ENCODE measurements at regions not wholly inside any gene's neighbourhood (a gene's known extent, or its start where the extent isn't known, plus 50 kb on each side); places are given as distances from the start of the nearest gene placed in this dataset.
A peak's percentile ranks its signal among the peaks of the same experiment; 100 is the strongest.

GRCh38 chr12:59080101-59080500, 159.8 kb upstream of the LRIG3 start:
- Histone ChIP-seq H3K9me3 (no peaks in the 10 kb centered on the region), H3K4me1 (peaks cover 18 to 80% (median 27%) of the 10 kb centered on the region in 3 donors), H3K27ac (peak overlapping the region; percentile 74 to 86 (median 80)), H3K27me3 (no peaks in the 10 kb centered on the region), H3K36me3 (no peaks in the 10 kb centered on the region), H3K4me3 (no peak overlapping the region)
- 40 to 47% methylated on average over 1 of the region's 1 CpG for WGBS, 2 donors
- intact Hi-C loops (cut with DNase I) = loop anchor here (10.0 kb wide), 1 partner anchor 535 kb away; no protein-coding TSS in a partner anchor
- TF ChIP-seq CTCF (IDR thresholded peaks at IDR 0.05) (no peak), POLR2A (IDR thresholded peaks at IDR 0.05) (no peak)
- no peak for DNase-seq

- 31 to 32% methylated on average over 4 of the region's 4 CpGs for WGBS, 2 donors
- no peak for DNase-seq
- peak overlapping the region in 1 of 4 donors; percentile 33 for H3K4me3 ChIP-seq
- intact Hi-C loops (cut with DNase I) = no loop called here
- H3K27ac ChIP-seq = peak overlapping the region; percentile 74 to 86 (median 80)
- no peaks in the 10 kb centered on the region for H3K27me3 ChIP-seq
- H3K4me1 ChIP-seq = peaks cover 18 to 76% (median 23%) of the 10 kb centered on the region in 3 donors
- no peak for TF ChIP-seq CTCF (IDR thresholded peaks at IDR 0.05)
- no peak for TF ChIP-seq POLR2A (IDR thresholded peaks at IDR 0.05)
- H3K36me3 ChIP-seq = no peaks in the 10 kb centered on the region
- no peaks in the 10 kb centered on the region for H3K9me3 ChIP-seq
Measured at GRCh38 chr12:59079472-59079871, 159.2 kb upstream of the LRIG3 start.

- no peak for DNase-seq
- 19 to 25% methylated on average over 2 of the region's 2 CpGs for WGBS, 2 donors
- H3K27me3 ChIP-seq = no peaks in the 10 kb centered on the region
- no peaks in the 10 kb centered on the region for H3K9me3 ChIP-seq
- H3K4me3 ChIP-seq = peak overlapping the region in 1 of 4 donors; percentile 33
- no peaks in the 10 kb centered on the region for H3K36me3 ChIP-seq
- peaks cover 18 to 71% (median 23%) of the 10 kb centered on the region in 3 donors for H3K4me1 ChIP-seq
- H3K27ac ChIP-seq = peak overlapping the region; percentile 75 to 86 (median 82)
- intact Hi-C loops (cut with DNase I) = no loop called here
- no peak for TF ChIP-seq CTCF (IDR thresholded peaks at IDR 0.05)
- no peak for TF ChIP-seq POLR2A (IDR thresholded peaks at IDR 0.05)
Measured at GRCh38 chr12:59079002-59079401, 158.7 kb upstream of the LRIG3 start.

- H3K27me3 ChIP-seq = no peaks in the 10 kb centered on the region
- H3K4me1 ChIP-seq = peaks cover 18 to 67% (median 23%) of the 10 kb centered on the region in 3 donors
- peak overlapping the region; percentile 31 to 86 (median 80) for H3K27ac ChIP-seq
- H3K4me3 ChIP-seq = no peak overlapping the region
- WGBS, 2 donors = 34 to 36% methylated on average over 6 of the region's 6 CpGs
- no peak for TF ChIP-seq CTCF (IDR thresholded peaks at IDR 0.05)
- no peaks in the 10 kb centered on the region for H3K9me3 ChIP-seq
- intact Hi-C loops (cut with DNase I) = no loop called here
- H3K36me3 ChIP-seq = no peaks in the 10 kb centered on the region
- no peak for DNase-seq
Measured at GRCh38 chr12:59077575-59078426, 157.5 kb upstream of the LRIG3 start.

GRCh38 chr12:59077153-59077552, 156.8 kb upstream of the LRIG3 start:
- Histone ChIP-seq H3K36me3 (no peaks in the 10 kb centered on the region), H3K4me3 (no peak overlapping the region), H3K4me1 (peaks cover 18 to 67% (median 23%) of the 10 kb centered on the region in 3 donors), H3K27ac (peak overlapping the region; percentile 31 to 86 (median 80)), H3K27me3 (no peaks in the 10 kb centered on the region), H3K9me3 (no peaks in the 10 kb centered on the region)
- intact Hi-C loops (cut with DNase I) = no loop called here
- DNase-seq = no peak
- WGBS, 2 donors = 16 to 34% methylated on average over 3 of the region's 3 CpGs
- TF ChIP-seq POLR2A (IDR thresholded peaks at IDR 0.05) (no peak), CTCF (IDR thresholded peaks at IDR 0.05) (no peak)

Measured in esophagus squamous epithelium (tissue), 5 donors.